Left renal pelvis (tissue), 4 donors: ENCODE measurements at regions not wholly inside any gene's neighbourhood (a gene's known extent, or its start where the extent isn't known, plus 50 kb on each side); places are given as distances from the start of the nearest gene placed in this dataset.
"Not testable (repeated sequence)": the region's sequence is repeated elsewhere in the genome, so short reads cannot be mapped to it uniquely, and the experiment has no call there.

ENCODE experiments used
- DNase-seq, 4 donors: peaks; one replicate each; pipeline ENCODE4 v3.0.0-alpha.2; 2013; ENCODE audit warnings: low read depth in 4 of 4, low spot score in 3 of 4

DNA sequence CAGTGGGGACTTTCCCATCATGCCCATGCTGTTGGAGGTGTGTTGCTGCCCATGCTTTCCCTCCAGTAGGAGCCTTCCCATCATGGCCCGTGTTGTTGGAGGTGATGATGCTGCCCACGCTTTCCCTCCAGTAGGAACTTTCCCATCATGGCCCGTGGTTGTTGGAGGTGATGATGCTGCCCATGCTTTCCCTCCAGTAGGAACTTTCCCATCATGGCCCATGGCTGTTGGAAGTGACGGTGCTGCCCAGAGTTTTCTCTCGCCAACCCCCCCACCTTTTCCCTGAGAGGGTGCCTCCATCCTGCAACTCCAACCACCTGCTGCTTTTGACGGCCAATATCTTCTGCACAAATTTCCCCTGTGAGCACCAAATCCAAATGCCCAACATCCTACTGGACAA is 205.7 kb downstream of the TOMM20 start:
- no peak for DNase-seq

DNA sequence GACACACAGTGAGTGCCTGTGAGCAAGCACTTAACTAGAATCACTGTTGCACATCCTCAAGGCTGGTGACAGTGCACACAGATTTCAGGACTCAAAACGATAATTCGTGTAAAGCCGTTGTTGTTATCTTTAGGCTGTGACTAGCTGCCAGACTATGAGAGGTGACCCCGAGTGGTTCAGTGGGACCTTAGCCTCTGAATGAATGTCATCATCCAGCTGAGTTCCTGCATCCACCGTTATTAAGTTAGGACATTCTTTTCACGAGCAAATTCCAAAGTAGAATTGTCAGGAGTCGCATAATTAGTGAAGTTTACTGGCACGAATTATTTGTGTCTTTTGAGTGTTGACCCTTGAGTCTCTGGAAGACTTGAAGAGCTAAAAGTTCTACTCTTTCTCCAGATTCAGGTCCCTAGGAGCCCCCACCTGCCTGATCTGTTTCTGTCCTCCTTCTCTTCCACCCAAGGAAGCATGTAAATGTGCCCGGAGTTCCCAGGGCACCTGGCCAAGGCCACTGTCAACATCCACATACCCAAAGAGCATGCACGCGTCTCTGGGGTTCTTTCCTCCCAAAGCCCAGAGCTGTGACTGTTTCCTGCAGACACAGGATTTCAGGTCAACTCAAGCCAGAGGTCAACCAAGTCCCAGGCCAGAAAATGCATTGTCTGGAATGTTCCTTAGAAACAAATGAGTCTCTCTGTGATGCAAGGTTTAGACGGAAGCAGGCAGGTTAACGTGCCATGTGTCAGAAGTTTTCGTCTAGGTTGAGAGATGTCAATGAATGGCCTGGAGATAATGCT is 207.2 kb downstream of the TOMM20 start:
- DNase-seq: no peak

DNA sequence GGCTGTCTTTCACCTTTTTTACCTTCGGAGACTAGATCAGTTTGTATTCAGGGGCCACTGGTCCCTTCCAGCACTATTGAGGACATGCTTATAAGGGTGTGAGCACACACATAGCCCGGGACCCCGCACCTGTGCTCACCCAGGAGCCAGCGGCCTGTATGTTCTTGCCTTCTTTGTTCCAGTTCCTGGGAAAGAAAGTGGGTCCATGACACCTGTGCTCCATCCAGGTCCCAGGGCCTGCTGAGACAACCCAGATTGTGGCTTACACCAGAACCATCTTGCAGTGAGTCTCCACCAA is 207.8 kb downstream of the TOMM20 start:
- no peak for DNase-seq

DNA sequence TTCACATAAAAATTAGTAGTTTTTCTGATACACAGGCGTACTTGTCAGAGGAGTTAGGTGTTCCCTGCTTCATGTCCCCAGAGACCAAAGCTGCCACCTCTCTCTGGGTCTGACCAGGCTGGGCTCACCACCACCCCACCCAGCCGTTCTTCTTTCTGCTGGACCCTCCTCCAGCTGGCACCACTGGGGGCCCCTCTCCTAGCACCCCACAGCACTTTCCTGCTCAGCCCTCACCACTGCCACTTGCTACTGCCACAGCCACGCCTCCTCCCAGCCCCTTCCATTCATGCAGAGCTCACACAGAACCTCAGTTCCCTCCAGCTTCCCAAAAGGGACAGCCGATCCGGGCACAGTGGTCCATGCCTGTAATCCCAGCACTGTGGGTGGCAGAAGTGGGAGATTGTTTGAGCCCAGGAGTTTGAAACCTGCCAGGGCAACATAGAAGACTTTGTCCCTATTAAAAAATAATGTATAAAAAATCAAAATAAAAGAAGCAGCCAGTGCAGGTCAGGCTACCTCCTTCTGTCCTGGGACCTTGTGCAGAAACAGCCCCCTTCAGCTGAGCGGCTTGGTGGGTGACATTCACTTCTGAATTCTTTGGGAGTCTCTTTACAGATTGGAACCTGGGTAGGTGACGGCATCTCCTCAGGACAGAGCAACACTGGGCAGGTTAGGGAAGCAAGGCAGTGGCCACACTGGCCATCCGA is 208.3 kb downstream of the TOMM20 start:
- DNase-seq: no peak

DNA sequence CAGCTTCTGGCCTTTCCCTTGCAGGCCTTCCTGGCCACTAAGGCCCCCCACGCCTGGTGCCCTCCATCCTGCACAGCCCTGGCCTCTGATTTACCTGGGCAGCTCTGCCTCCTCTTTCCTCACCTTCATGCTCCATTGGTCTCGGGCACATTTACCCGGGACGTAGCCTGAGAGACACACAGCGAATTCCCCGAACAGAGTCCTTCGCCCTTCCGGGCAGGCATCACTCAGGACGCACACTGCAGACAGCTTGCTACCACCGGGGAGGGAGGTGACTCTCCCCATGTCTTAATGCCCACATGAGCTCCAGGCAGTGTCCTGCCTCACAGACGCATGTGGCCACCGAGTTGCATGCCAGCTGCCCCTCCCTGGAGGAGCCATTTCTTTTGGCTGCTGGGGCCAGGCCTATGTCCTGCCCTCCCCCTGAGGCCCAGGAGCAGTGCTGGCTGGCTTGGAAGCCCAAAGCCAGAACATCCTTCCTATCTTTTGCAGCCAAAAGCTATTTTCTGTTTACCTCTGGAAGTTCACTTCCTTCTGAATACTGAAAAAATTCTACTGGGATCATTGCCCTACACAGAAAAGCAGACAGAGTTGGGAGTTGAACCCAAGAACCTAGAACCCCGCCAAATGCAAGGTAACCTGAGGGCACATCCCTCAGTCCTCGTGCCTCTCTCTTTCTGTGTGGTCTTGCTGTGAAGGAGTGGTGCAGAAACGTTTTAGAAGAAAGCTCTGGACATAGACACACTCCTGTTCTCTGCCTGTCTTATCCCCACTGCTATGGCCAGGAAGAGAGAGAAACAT is 209.5 kb downstream of the TOMM20 start:
- no peak for DNase-seq

DNA sequence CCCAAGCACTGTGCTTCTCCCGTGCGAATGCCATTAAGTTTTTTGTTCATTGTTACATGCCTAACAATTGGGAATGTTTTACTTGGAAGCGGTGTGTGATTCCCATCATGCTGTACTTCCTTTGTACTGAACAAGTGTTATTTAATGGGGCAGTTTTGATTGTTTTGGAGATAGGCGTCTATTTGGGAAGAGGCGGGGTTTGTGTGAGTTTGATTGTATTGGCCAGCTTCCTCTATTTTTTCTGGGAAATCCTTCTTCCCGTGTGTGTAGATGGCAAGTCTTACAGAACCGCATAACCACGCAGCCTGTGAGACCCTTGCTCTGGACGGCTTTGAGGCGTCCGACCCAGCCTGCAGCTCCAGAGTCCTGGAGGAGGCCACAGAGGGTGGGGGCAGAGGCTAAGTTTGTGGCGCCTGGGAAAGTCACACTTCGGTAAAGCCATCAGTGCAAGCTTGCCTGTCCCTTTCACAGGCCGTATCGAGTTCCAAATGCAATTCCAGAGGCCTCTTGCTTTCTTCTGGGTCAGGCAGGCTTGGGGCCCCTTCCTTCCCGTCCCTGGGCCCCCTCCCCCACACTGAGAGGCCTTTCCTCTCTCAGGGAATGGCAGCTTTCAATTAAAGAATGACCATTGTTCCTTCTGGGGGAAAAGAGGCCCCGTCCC is 210.3 kb downstream of the TOMM20 start:
- peak in 1 of 4 donors; percentile 48 for DNase-seq

DNA sequence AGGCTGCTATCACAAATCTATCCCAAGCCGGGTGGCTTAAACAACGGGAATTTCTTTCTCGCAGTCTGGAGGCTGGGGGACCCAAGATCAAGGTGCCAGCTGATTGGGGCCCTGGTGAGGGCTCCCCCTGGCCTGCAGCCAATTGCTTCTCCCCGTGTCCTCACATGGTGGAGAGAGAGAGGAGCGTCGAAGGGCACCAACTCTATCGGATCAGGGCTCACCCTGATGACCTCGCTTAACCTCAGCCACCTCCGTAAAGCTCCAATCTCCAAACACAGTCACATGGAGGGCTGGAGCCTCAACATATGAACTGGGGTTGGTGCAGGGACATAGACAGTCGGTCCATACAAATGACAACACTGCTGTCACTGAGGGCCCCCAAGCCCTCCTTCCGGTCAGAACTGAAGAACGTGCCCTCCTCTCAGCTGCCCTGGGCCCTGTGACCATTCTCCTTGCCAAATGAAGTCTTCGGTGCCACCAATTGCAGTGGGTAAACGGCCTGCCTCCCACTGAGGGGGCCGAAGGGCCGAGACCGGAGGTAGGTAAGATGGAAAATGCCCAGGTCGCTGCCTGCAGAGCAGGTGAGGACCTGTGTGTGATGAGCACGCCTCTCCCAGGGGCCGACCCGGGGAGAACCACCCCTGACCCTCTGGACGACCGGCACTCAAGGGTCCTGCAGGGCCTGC is 211.0 kb downstream of the TOMM20 start:
- no peak for DNase-seq

DNA sequence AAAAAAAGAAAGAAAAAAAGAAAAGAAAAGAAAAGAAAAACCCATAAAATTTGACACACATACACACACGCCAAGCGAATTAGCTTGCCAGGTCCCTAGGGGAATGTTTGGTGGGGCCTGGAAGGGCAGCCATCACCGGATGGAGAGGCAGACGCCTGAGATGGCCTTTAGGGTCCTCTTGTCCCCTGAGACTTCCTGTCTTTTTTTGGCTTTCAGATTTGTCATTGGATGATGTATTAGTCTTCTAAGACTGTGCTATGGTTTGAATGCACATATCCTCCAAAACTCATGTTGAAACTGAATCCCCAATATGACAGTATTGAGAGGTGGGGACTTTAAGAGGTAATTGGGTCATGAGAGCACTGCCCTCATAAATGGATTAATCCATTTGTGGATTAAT is 211.8 kb downstream of the TOMM20 start:
- no peak for DNase-seq

DNA sequence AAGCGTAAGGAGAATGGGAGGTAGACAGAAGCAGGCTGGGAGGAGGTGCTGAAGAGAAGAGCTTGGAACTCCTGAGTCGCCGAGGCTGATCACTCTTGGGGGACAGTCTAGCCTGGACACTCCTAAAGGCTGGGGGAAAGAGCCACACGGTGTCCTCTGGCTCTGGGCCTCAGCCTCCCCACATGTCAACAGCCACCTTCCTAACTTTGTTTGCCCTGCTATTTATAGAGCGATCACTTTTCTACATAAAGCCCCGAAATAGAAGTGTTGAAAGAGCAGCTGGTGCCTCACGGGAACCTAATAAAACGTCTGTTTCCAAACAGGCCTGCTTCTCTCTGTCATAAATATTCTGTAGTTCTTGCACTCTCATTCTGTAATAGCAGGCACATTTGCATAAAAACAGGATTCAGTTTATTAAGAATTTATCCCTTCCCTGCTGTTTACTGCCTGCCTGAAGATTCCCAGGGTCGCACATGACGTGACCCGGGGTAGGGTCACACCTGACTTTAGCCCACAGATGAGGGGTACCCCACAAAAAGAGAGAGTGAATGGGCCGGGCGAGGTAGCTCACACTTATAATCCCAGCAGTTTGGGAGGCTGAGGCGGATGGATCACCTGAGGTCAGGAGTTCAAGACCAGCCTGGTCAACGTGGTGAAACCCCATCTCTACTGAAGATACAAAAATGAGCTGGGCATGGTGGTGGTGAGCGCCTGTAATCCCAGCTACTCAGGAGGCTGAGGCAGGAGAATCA is 212.5 kb downstream of the TOMM20 start:
- no peak for DNase-seq

DNA sequence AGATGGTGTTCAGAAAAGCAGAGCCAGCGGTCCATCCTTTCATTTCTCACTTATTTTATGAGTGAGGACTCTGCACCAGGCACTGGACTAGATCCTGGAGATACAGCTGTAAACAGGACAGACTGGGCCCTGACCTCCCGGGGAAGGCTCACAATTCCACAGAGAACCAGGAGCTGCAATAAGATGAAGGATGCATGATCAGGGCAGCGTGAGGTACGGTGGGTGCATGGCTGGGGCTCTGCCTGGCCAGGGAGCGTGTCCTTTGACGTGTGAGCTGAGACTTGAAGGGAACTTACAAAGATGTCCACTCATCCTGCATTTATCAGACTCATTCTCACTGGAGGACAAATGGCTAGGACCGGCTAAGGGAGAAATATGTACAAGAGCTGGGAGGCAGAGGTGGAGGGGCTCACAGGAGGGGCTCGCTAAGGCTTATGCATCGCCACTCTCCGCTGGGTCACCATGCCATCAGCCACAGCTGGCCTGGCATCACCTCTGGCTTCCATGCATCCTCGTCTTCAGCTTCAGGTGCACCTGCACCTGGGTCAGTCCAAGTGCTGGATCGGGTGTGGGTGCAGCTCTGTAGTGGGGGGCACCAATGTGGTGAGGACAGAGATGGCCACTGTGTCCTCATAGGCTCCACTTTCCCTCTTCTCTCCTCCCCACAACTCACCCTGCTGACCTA is 213.9 kb downstream of the TOMM20 start:
- DNase-seq: no peak

DNA sequence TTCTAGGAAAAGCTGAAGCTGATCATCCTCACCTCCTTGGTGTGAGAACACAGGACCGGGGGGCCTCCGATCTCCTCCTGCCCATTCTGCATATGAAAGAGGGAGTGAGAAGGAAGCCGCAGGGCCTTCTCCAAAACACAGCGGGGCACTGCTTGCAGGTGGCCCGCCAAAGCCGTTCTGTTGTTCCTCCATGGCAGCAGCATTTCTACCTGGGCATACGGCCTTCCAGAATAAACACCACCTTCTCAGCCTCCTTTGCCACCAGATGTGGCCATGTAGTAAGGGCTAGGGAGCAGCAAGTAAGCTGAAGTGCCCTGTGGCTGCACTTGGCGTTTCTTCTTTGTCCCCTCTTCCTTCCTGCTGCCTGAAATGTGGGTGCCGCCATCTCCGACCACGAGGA is 214.9 kb downstream of the TOMM20 start:
- DNase-seq: no peak

DNA sequence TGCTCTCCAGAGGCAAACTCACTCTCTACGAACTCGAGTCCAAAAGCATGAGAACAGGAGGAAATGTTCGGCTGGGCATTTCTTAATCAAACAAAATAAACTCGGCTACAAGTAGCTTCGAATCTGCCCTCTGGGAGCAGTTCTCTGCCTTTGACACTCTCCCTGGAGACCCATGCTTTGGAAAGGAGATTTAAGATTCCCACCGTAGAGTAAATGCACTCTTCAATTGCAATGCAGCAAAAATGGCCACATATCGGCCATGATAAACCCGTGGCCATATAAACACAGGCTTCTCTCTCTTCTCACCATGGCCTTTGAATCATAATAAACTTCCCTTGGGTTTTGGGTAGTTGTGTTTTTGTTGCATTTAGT is 215.4 kb downstream of the TOMM20 start:
- no peak for DNase-seq

DNA sequence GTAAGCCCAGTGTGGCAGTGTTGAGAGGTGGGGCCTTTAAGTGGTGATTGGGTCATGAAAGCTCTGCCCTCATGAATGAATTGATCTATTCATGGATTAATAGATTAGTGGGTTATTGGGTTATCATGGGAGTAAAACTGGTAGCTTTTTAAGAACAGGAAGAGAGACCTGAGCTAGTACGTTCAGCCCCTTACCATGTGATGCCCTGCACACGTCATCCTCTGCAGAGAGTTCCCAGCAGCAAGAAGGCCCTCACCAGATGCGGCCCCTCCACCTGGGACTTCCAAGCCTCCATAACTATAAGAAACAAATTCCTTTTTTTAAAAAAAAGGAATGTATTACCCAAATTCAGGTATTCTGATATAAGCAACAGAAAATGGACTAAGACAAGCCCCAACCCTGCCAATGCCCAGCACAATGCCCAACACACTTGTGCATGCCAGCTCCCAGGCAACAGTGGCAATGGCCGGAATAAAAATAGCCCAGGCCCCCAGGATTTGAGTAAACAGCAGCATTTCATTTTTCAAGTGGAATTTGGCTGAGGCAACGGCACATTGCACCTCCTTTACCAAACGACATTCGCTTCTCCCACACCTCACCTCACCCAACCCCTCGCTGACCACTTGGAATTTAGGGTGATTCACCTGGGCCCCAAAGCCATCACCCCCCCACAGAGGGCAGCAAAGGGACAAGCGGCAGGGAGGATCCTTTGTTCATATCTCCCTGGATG is 215.9 kb downstream of the TOMM20 start:
- DNase-seq: no peak

DNA sequence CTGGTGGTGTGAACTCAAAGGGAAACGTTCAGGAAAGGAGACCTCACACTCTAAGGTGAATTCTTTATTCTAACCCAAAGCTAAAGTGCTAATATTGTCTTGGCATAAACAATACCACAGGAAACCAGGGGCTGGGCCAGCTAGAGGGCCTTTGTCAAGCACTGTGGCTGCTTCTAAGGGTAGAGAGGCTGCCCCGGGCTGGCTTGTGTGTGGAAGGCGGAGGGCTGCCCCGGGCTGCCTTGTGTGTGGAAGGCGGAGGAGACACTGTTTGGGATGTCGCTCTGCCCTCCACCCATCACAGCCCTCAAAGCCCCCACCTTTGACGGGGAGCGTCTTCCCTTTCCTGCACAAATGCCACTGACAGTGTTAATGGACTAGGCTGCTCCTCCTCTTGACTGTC is 216.8 kb downstream of the TOMM20 start:
- no peak for DNase-seq

DNA sequence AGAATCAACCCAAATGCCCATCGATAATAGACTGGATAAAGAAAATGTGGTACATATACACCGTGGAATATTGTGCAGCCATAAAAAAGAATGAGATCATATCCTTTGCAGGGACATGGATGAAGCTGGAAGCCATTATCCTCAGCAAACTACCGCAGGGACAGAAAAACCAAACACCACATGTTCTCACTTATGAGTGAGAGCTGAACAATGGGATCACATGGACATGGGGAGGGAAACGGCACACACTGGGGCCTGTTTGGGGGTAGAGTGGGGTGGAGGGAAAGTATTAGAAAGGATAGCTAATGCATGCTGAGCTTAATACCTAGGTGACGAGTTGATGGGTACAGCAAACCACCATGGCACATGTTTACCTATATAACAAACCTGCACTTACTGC is 217.5 kb downstream of the TOMM20 start:
- not testable (repeated sequence) for DNase-seq

DNA sequence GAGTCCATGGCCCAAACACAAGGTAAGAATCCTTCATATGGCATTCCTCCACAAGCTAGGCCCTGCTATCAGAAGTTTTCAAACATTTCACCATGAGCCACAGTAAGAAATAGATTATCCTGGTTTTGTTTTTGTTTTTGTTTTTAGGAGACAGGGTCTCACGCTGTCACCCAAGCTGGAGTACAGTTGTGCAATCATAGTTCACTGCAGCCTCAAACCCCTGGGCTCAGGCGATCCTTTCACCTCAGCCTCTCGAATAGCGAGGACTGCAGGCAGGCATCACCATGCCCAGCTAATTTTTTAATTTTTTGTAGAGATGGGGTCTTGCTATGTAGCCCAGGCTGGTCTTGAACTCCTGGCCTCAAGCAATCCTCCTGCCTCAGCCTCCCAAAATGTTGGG is 218.8 kb downstream of the TOMM20 start:
- no peak for DNase-seq

DNA sequence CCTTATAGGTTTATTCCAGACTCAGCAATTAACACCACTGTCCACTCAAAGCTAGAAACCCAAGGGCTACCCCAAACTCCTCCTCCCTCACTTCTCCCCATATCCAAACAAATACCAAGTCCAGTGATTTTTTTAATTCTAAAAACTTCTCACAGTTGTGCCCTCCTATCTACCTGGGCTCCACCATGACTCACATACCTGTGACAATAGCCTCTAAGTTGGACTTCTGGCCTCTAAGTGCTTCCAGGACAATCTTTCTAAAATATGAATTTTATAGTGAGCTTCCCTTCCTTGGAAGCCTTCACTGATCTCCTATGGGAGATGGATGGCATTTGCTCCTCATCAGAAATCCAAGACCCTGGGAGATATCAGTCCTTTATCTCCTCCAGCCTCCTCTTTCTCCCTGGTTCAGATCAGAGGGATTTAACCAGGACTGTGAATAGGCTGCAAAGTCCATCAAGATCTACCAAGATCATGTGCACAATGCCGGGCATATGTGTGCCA is 219.3 kb downstream of the TOMM20 start:
- no peak for DNase-seq

DNA sequence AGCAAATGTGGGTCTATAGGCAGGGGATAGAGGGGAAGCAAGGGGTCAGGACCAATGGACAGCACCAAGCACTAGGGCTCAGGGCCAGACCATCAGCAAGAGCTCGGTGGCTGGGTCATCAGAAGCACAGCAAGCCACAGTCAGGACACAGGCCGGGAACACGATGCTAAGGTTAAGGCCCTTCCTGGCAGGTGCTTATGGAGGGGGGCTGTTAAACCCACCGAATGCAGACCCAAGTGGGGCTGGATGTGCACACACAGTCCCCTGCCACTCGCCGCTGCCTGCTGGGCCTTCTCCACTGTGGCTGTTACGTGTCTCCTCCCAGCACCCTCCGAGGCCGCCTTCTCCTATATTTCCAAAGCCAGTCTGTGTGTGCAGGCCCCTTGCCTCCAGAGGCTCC is 220.1 kb downstream of the TOMM20 start:
- no peak for DNase-seq
